GM23338 (cell line): ENCODE measurements at regions not wholly inside any gene's neighbourhood (a gene's known extent, or its start where the extent isn't known, plus 50 kb on each side); places are given as distances from the start of the nearest gene placed in this dataset.

Source experiments
- ATAC-seq: fragments of 200-7000 bp; cut with Tn5 transposase; 3 replicates; pipeline ENCODE4 v1.9.1; 2020
- DNase-seq: peaks from one replicate; pipeline ENCODE4 v3.0.0-alpha.2; 2015; ENCODE audit warnings: low spot score
- H2AFZ ChIP-seq: fragments of 200-600 bp; sonication (generic); 2 replicates; pipeline ENCODE4 v1.8.0; 2016; ENCODE audit warnings: antibody characterized with exemption, mild to moderate bottlenecking, moderate library complexity
- H3F3A ChIP-seq: fragments of 200-600 bp; sonication (generic); replicated peaks from 2 replicates; pipeline ENCODE4 v1.8.0; 2017; ENCODE audit warnings: antibody characterized with exemption, mixed run types, low read depth
- H3K27ac ChIP-seq: fragments of 200-600 bp; sonication (generic); 2 replicates; pipeline ENCODE4 v1.6.1; 2016; ENCODE audit warnings: low read depth
- H3K27me3 ChIP-seq: fragments of 200-600 bp; sonication (generic); 2 replicates; pipeline ENCODE4 v1.8.0; 2016; ENCODE audit warnings: mild to moderate bottlenecking, mixed run types, moderate library complexity; ENCODE audit not compliant: insufficient read depth
- H3K36me3 ChIP-seq: fragments of 200-600 bp; sonication (generic); 2 replicates; pipeline ENCODE4 v1.8.0; 2016; ENCODE audit warnings: mild to moderate bottlenecking; ENCODE audit not compliant: insufficient read depth
- H3K4me1 ChIP-seq: fragments of 200-600 bp; sonication (generic); 2 replicates; pipeline ENCODE4 v1.8.0; 2016; ENCODE audit warnings: mild to moderate bottlenecking, moderate library complexity; ENCODE audit not compliant: insufficient read depth
- H3K4me2 ChIP-seq: fragments of 200-600 bp; sonication (generic); 2 replicates; pipeline ENCODE4 v1.7.1; 2017; ENCODE audit warnings: mixed run types
- H3K4me3 ChIP-seq: fragments of 200-600 bp; sonication (generic); 2 replicates; pipeline ENCODE4 v1.6.1; 2016; ENCODE audit warnings: mixed run types
- H3K79me2 ChIP-seq: fragments of 200-600 bp; sonication (generic); replicated peaks from 2 replicates; pipeline ENCODE4 v1.8.0; 2017; ENCODE audit warnings: mild to moderate bottlenecking; ENCODE audit not compliant: insufficient read depth
- H3K9me2 ChIP-seq: fragments of 200-600 bp; sonication (generic); 2 replicates; pipeline ENCODE4 v1.8.0; 2017; ENCODE audit not compliant: insufficient read depth
- H4K20me1 ChIP-seq: fragments of 200-600 bp; sonication (generic); replicated peaks from 2 replicates; pipeline ENCODE4 v1.8.0; 2017; ENCODE audit warnings: mild to moderate bottlenecking; ENCODE audit not compliant: insufficient read depth
- H3K27ac Mint-ChIP-seq: 2 replicates; pipeline ENCODE4 v1.8.0; 2020; ENCODE audit warnings: inconsistent platforms, mild to moderate bottlenecking, moderate library complexity, mixed read lengths
- H3K27me3 Mint-ChIP-seq: 3 replicates; pipeline ENCODE4 v1.8.0; 2022; ENCODE audit warnings: low read depth, mild to moderate bottlenecking, moderate library complexity, mixed read lengths, inconsistent platforms; ENCODE audit not compliant: insufficient read depth, poor library complexity
- H3K36me3 Mint-ChIP-seq: 3 replicates; pipeline ENCODE4 v1.8.0; 2021; ENCODE audit warnings: low read depth, mild to moderate bottlenecking, inconsistent platforms, moderate library complexity, mixed read lengths
- H3K4me1 Mint-ChIP-seq: 3 replicates; pipeline ENCODE4 v1.8.0; 2020; ENCODE audit warnings: mild to moderate bottlenecking, inconsistent platforms, mixed read lengths
- H3K4me3 Mint-ChIP-seq: 3 replicates; pipeline ENCODE4 v1.8.0; 2021; ENCODE audit warnings: moderate library complexity, mild to moderate bottlenecking, inconsistent platforms, mixed read lengths
- H3K9me3 Mint-ChIP-seq: 3 replicates; pipeline ENCODE4 v1.8.0; 2020; ENCODE audit warnings: moderate library complexity, mild to moderate bottlenecking, inconsistent platforms, mixed read lengths
- CTCF ChIP-seq, 2 experiments: fragments of 200-600 bp in 1 of 2; sonication (generic) in 1 of 2; conservative IDR thresholded peaks; 2 replicates each; pipeline versions ENCODE4 v1.5.1 to v1.6.1; 2016 to 2017; ENCODE audit warnings: antibody characterized with exemption in 2 of 2, low read depth in 2 of 2, mild to moderate bottlenecking in 2 of 2, moderate library complexity in 1 of 2
- ETS1 ChIP-seq: IDR thresholded peaks from 2 replicates; pipeline ENCODE4 v1.6.1; 2016; ENCODE audit warnings: antibody characterized with exemption
- POLR2AphosphoS5 ChIP-seq: IDR thresholded peaks from 2 replicates; pipeline ENCODE4 v1.6.1; 2016; ENCODE audit warnings: antibody characterized with exemption, low read depth
- REST ChIP-seq: IDR thresholded peaks from one replicate; pipeline ENCODE4 v1.6.1; 2018; ENCODE audit warnings: antibody characterized with exemption; ENCODE audit not compliant: unreplicated experiment
- STAT1 ChIP-seq: IDR thresholded peaks from one replicate; pipeline ENCODE4 v1.6.1; 2016; ENCODE audit warnings: antibody characterized with exemption; ENCODE audit not compliant: unreplicated experiment

GRCh38 chr17:77489893-77490255, 349.1 kb downstream of the SEC14L1 start:
- ATAC-seq (no peak), DNase-seq (no peak)
- no peaks in the 10 kb centered on the region for H3K36me3 ChIP-seq
- H3K4me3 ChIP-seq, result no peak overlapping the region
- TF ChIP-seq REST, result no peak
- TF ChIP-seq STAT1, result no peak
- Mint-ChIP-seq H3K4me1 (no peaks in the 10 kb centered on the region; the same call in 2 of the 3 replicates), H3K9me3 (no peaks in the 10 kb centered on the region), H3K27ac (no peak overlapping the region), H3K4me3 (no peak overlapping the region), H3K27me3 (peaks cover 3% of the 10 kb centered on the region), H3K36me3 (peaks cover 52% of the 10 kb centered on the region)
- H3K4me1 ChIP-seq, result no peaks in the 10 kb centered on the region
- no peak overlapping the region for H3K27ac ChIP-seq
- no peaks in the 10 kb centered on the region for H3K9me2 ChIP-seq
- no peak overlapping the region for H2AFZ ChIP-seq
- peaks cover 10% of the 10 kb centered on the region for H3F3A ChIP-seq
- H3K4me2 ChIP-seq, result no peak overlapping the region
- no peaks in the 10 kb centered on the region for H4K20me1 ChIP-seq
- H3K79me2 ChIP-seq, result peaks cover 4% of the 10 kb centered on the region
- no peaks in the 10 kb centered on the region for H3K27me3 ChIP-seq

- H3K79me2 ChIP-seq, result no peaks in the 10 kb centered on the region
- Mint-ChIP-seq H3K4me1 (peaks cover 2% of the 10 kb centered on the region; the same call in 1 of the 3 replicates), H3K36me3 (peaks cover 57% of the 10 kb centered on the region), H3K27ac (no peak overlapping the region), H3K4me3 (no peak overlapping the region), H3K9me3 (no peaks in the 10 kb centered on the region), H3K27me3 (peaks cover 3% of the 10 kb centered on the region)
- H3F3A ChIP-seq, result peaks cover 10% of the 10 kb centered on the region
- no peak overlapping the region for H3K27ac ChIP-seq
- no peak overlapping the region for H3K4me3 ChIP-seq
- no peaks in the 10 kb centered on the region for H4K20me1 ChIP-seq
- H2AFZ ChIP-seq, result no peak overlapping the region
- no peaks in the 10 kb centered on the region for H3K9me2 ChIP-seq
- TF ChIP-seq POLR2AphosphoS5 (no peak), ETS1 (no peak), CTCF (conservative IDR thresholded peaks at IDR 0.05; ENCODE audit: low read depth in 2 of 2) (no peak)
- no peak overlapping the region for H3K4me2 ChIP-seq
- no peaks in the 10 kb centered on the region for H3K27me3 ChIP-seq
- H3K36me3 ChIP-seq, result no peaks in the 10 kb centered on the region
- H3K4me1 ChIP-seq, result no peaks in the 10 kb centered on the region
- ATAC-seq (no peak), DNase-seq (no peak)
Measured at GRCh38 chr17:77490361-77491183, 349.8 kb downstream of the SEC14L1 start.
